HCT116 (cell line): ENCODE measurements at regions not wholly inside any gene's neighbourhood (a gene's known extent, or its start where the extent isn't known, plus 50 kb on each side); places are given as distances from the start of the nearest gene placed in this dataset.

Experiments
- ATAC-seq: fragments of 200-7000 bp; cut with Tn5 transposase; 2 replicates; pipeline ENCODE4 v1.9.1; 2020; ENCODE audit warnings: mild to moderate bottlenecking, moderate library complexity
- BruUV-seq: library from RNA; stranded (reverse); fragments of 400-500 nt; replicated peaks from 2 replicates; lab custom pipeline; 2021; lab: Mats Ljungman, UMichigan
- CTCF ChIA-PET: fragments of 300-600 bp; sonication (Branson Sonifier 250); formaldehyde crosslinking; loops from one replicate; lab custom pipeline; 2021; ENCODE audit warnings: antibody characterized with exemption; lab: Charles Lee
- POLR2A ChIA-PET: fragments of 300-600, 350-600 bp; sonication (Branson Sonifier 250); formaldehyde crosslinking; loops from one replicate; lab custom pipeline; 2021; ENCODE audit warnings: antibody characterized with exemption; lab: Charles Lee
- RAD21 ChIA-PET, 2 experiments: fragments of 300-600 bp; sonication (Branson Sonifier 250); formaldehyde crosslinking; loops; one replicate each; lab custom pipeline; 2023; ENCODE audit warnings: low total read pairs in 2 of 2; ENCODE audit not compliant: uncharacterized antibody in 2 of 2, unreplicated experiment in 2 of 2, low non-redundant PET in 1 of 2; lab: Charles Lee
- DNase-seq: peaks from one replicate; pipeline ENCODE4 v3.0.0-alpha.2; 2010; ENCODE audit warnings: low read depth, low spot score
- H2AFZ ChIP-seq: fragments of 200-600 bp; shearing (Covaris generic), sonication (generic); 2 replicates; pipeline ENCODE4 v1.6.1; 2017; ENCODE audit warnings: low read depth, mixed run types, mixed read lengths, antibody characterized with exemption, low read length; ENCODE audit not compliant: poor library complexity, severe bottlenecking
- H3K27ac ChIP-seq: 2 replicates; pipeline ENCODE4 v1.5.1; 2012; ENCODE audit warnings: low read depth, low read length
- H3K27me3 ChIP-seq: fragments of 200-600 bp; sonication (generic); 2 replicates; pipeline ENCODE4 v1.6.1; 2016; ENCODE audit warnings: mixed run types, low read length, mixed read lengths; ENCODE audit not compliant: insufficient read depth
- H3K36me3 ChIP-seq, 2 experiments: fragments of 200-500 bp in 1 of 2; fragments of 200-600 bp in 1 of 2; sonication (Bioruptor generic) in 1 of 2; sonication (generic) in 1 of 2; 2 replicates each; pipeline versions ENCODE4 v1.5.1 to v1.6.1; 2014 to 2016; ENCODE audit warnings: low read length in 2 of 2, inconsistent platforms in 1 of 2, mixed read lengths in 1 of 2, mixed run types in 1 of 2; ENCODE audit not compliant: insufficient read depth in 2 of 2, control insufficient read depth in 1 of 2
- H3K4me1 ChIP-seq, 2 experiments: fragments of 200-600 bp in 1 of 2; sonication (generic) in 1 of 2; 2 replicates each; pipeline versions ENCODE4 v1.5.1 to v1.6.1; 2012 to 2017; ENCODE audit warnings: low read length in 2 of 2, inconsistent platforms in 1 of 2, mild to moderate bottlenecking in 1 of 2, mixed read lengths in 1 of 2, mixed run types in 1 of 2, moderate library complexity in 1 of 2; ENCODE audit not compliant: insufficient read depth in 2 of 2, control insufficient read depth in 1 of 2
- H3K4me2 ChIP-seq: fragments of 200-600 bp; sonication (generic); 2 replicates; pipeline ENCODE4 v1.6.1; 2017; ENCODE audit warnings: mixed run types, low read length, mixed read lengths
- H3K4me3 ChIP-seq, 2 experiments: fragments of 200-600 bp in 1 of 2; sonication (generic) in 1 of 2; replicated peaks in 1 of 2; 2 replicates each; pipeline ENCODE4 v1.5.1; 2011 to 2016; ENCODE audit warnings: low read length in 2 of 2, control low read depth in 1 of 2, low read depth in 1 of 2, mild to moderate bottlenecking in 1 of 2, mixed read lengths in 1 of 2, mixed run types in 1 of 2
- H3K79me2 ChIP-seq: fragments of 200-600 bp; sonication (generic); 2 replicates; pipeline ENCODE4 v1.6.1; 2017; ENCODE audit warnings: mild to moderate bottlenecking, mixed run types, low read length, moderate library complexity, mixed read lengths; ENCODE audit not compliant: insufficient read depth
- H3K9ac ChIP-seq: fragments of 200-600 bp; sonication (generic); 2 replicates; pipeline ENCODE4 v1.6.1; 2016; ENCODE audit warnings: low read length, mixed read lengths
- H3K9me2 ChIP-seq: fragments of 200-600 bp; sonication (generic), shearing (Covaris generic); 2 replicates; pipeline ENCODE4 v1.6.1; 2017; ENCODE audit warnings: mixed run types, mild to moderate bottlenecking, moderate library complexity; ENCODE audit not compliant: insufficient read depth
- H3K9me3 ChIP-seq, 2 experiments: fragments of 200-500 bp in 1 of 2; fragments of 200-600 bp in 1 of 2; sonication (Bioruptor generic) in 1 of 2; sonication (generic) in 1 of 2; 2 replicates each; pipeline ENCODE4 v1.6.1; 2014 to 2017; ENCODE audit warnings: low read length in 2 of 2, mixed read lengths in 2 of 2, inconsistent platforms in 1 of 2, low read depth in 1 of 2, mild to moderate bottlenecking in 1 of 2, mixed run types in 1 of 2, moderate library complexity in 1 of 2; ENCODE audit not compliant: control insufficient read depth in 1 of 2, insufficient read depth in 1 of 2
- H4K20me1 ChIP-seq: fragments of 200-600 bp; sonication (generic), shearing (Covaris generic); 2 replicates; pipeline ENCODE4 v1.6.1; 2017; ENCODE audit warnings: mixed run types, mild to moderate bottlenecking, moderate library complexity; ENCODE audit not compliant: insufficient read depth
- CBX3 ChIP-seq: IDR thresholded peaks from 2 replicates; pipeline ENCODE4 v1.6.1; 2012; ENCODE audit warnings: low read depth
- CEBPB ChIP-seq: IDR thresholded peaks from 2 replicates; pipeline ENCODE4 v1.6.1; 2012; ENCODE audit warnings: low read depth
- EGR1 ChIP-seq: IDR thresholded peaks from 2 replicates; pipeline ENCODE4 v1.6.1; 2012; ENCODE audit warnings: low read depth
- EZH2 ChIP-seq: fragments of 200-600 bp; sonication (generic); IDR thresholded peaks from 2 replicates; pipeline ENCODE4 v1.6.1; 2017; ENCODE audit warnings: antibody characterized with exemption, mixed run types
- EZH2phosphoT487 ChIP-seq: fragments of 200-600 bp; IDR thresholded peaks from 2 replicates; pipeline ENCODE4 v1.6.1; 2018; ENCODE audit warnings: antibody characterized with exemption, borderline replicate concordance
- FOSL1 ChIP-seq: IDR thresholded peaks from 2 replicates; pipeline ENCODE4 v1.6.1; 2012; ENCODE audit warnings: low read depth
- JUND ChIP-seq: IDR thresholded peaks from 2 replicates; pipeline ENCODE4 v1.6.1; 2012
- POLR2A ChIP-seq: IDR thresholded peaks from 2 replicates; pipeline ENCODE4 v1.7.0; 2011; ENCODE audit warnings: borderline replicate concordance; ENCODE audit not compliant: insufficient read depth, insufficient read length; ENCODE audit errors: extremely low read depth
- RAD21 ChIP-seq: IDR thresholded peaks from 2 replicates; pipeline ENCODE4 v1.6.1; 2012; ENCODE audit warnings: low read depth, mild to moderate bottlenecking
- SIN3A ChIP-seq: IDR thresholded peaks from 2 replicates; pipeline ENCODE4 v1.6.1; 2012; ENCODE audit warnings: low read depth
- SP1 ChIP-seq: IDR thresholded peaks from 2 replicates; pipeline ENCODE4 v1.6.1; 2012; ENCODE audit warnings: low read depth
- SRF ChIP-seq: IDR thresholded peaks from 2 replicates; pipeline ENCODE4 v1.6.1; 2012; ENCODE audit warnings: low read depth
- YY1 ChIP-seq: IDR thresholded peaks from 2 replicates; pipeline ENCODE4 v1.6.1; 2011; ENCODE audit warnings: low read length, low read depth, moderate library complexity, mild to moderate bottlenecking; ENCODE audit not compliant: insufficient replicate concordance; ENCODE audit errors: extremely low read depth
- ZNF274 ChIP-seq: fragments of 200-500 bp; sonication (Bioruptor generic); IDR thresholded peaks from 2 replicates; pipeline ENCODE4 v1.6.1; 2014; ENCODE audit warnings: mild to moderate bottlenecking, low read depth, low read length, inconsistent platforms
- intact Hi-C: fragments of 100-400 bp; cut with micrococcal nuclease; formaldehyde crosslinking; loops from 2 replicates; pipeline ENCODE4 v1.10.0; 2022
- TF ChIP-seq, protein P1 (sequence below): IDR thresholded peaks from 2 replicates; pipeline ENCODE4 v1.6.1; 2012
- TF ChIP-seq, protein P2 (sequence below): IDR thresholded peaks from 2 replicates; pipeline ENCODE4 v1.6.1; 2012
- TF ChIP-seq, protein P3 (sequence below), 3 experiments: fragments of 200-600 bp in 1 of 3; sonication (generic) in 1 of 3; IDR thresholded peaks in 2 of 3; conservative IDR thresholded peaks in 1 of 3; 2 replicates each; pipeline ENCODE4 v1.5.1; 2012 to 2017; ENCODE audit warnings: low read depth in 2 of 3, low read length in 2 of 3, antibody characterized with exemption in 1 of 3, borderline replicate concordance in 1 of 3, control low read depth in 1 of 3, mild to moderate bottlenecking in 1 of 3, mixed read lengths in 1 of 3, mixed run types in 1 of 3, moderate library complexity in 1 of 3; ENCODE audit not compliant: insufficient read depth in 1 of 3

DNA sequence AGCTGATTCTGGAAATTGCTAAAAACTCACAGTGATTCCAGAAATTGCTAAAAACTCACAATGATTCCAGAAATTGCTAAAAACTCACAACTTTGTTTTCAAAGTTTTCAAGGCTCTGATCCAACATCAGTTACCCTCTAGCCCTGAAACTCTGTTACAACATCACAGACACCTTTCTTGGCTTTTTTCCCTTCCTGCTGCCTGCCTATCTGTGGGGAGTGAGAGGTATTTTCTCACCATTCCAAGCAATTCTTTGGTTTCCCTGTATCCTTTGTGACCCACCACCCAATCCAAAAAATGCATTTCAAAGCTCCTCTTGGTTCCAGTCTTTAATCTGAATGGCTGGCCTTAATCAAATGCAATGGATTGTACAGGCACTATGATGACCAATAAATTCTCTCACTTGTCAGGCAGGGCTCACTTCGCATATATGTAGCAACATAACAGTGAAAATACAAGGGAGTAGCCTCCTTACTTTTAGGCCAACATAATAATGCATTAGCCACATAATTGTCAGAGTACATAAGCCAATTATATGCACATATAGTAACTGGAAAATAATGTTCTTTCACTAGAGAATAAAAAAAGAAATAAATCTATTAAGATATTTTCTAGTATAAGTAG, 1139.0 kb downstream of the ROBO2 start:
- no peaks in the 10 kb centered on the region for H4K20me1 ChIP-seq
- ATAC-seq (no peak), DNase-seq (no peak)
- H3K4me3 ChIP-seq: no peak overlapping the region
- no peak overlapping the region for H3K4me2 ChIP-seq
- H3K9ac ChIP-seq: no peak overlapping the region
- POLR2A ChIA-PET: no interaction called here
- no peaks in the 10 kb centered on the region for H3K79me2 ChIP-seq
- H3K9me3 ChIP-seq: peaks cover 0 to 34% of the 10 kb centered on the region in 2 experiments; a peak in 3 of 4 replicates
- BruUV-seq: no TSS peak
- no peak for TF ChIP-seq RAD21
- TF ChIP-seq YY1: no peak
- TF ChIP-seq FOSL1: no peak
- no peak for TF ChIP-seq POLR2A
- no peak for TF ChIP-seq EZH2phosphoT487
- no peak for TF ChIP-seq ZNF274
- no peak for TF ChIP-seq CEBPB
- no peak for TF ChIP-seq SP1
- TF ChIP-seq, protein P1, sequence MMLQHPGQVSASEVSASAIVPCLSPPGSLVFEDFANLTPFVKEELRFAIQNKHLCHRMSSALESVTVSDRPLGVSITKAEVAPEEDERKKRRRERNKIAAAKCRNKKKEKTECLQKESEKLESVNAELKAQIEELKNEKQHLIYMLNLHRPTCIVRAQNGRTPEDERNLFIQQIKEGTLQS: no peak
- TF ChIP-seq SIN3A: no peak
- TF ChIP-seq SRF: no peak
- no peak for TF ChIP-seq EZH2
- no peak for TF ChIP-seq CBX3
- TF ChIP-seq, protein P2, sequence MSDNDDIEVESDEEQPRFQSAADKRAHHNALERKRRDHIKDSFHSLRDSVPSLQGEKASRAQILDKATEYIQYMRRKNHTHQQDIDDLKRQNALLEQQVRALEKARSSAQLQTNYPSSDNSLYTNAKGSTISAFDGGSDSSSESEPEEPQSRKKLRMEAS: no peak
- no peak for TF ChIP-seq EGR1
- TF ChIP-seq, protein P3, sequence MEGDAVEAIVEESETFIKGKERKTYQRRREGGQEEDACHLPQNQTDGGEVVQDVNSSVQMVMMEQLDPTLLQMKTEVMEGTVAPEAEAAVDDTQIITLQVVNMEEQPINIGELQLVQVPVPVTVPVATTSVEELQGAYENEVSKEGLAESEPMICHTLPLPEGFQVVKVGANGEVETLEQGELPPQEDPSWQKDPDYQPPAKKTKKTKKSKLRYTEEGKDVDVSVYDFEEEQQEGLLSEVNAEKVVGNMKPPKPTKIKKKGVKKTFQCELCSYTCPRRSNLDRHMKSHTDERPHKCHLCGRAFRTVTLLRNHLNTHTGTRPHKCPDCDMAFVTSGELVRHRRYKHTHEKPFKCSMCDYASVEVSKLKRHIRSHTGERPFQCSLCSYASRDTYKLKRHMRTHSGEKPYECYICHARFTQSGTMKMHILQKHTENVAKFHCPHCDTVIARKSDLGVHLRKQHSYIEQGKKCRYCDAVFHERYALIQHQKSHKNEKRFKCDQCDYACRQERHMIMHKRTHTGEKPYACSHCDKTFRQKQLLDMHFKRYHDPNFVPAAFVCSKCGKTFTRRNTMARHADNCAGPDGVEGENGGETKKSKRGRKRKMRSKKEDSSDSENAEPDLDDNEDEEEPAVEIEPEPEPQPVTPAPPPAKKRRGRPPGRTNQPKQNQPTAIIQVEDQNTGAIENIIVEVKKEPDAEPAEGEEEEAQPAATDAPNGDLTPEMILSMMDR (IDR thresholded peaks at IDR 0.05 in 2 of 3, conservative IDR thresholded peaks at IDR 0.05 in 1 of 3; ENCODE audit: borderline replicate concordance in 1 of 3, insufficient read depth in 1 of 3, low read depth in 2 of 3, low read length in 2 of 3): no peak
- no peak for TF ChIP-seq JUND
- no peaks in the 10 kb centered on the region for H3K9me2 ChIP-seq
- CTCF ChIA-PET: no interaction called here
- intact Hi-C loops: no loop called here
- RAD21 ChIA-PET: no interaction called here
- H3K27me3 ChIP-seq: no peaks in the 10 kb centered on the region
- no peaks in the 10 kb centered on the region for H3K4me1 ChIP-seq
- no peak overlapping the region for H3K27ac ChIP-seq
- no peaks in the 10 kb centered on the region for H3K36me3 ChIP-seq
- no peak overlapping the region for H2AFZ ChIP-seq
